Prostate gland (tissue), 2 donors: ENCODE measurements at regions not wholly inside any gene's neighbourhood (a gene's known extent, or its start where the extent isn't known, plus 50 kb on each side); places are given as distances from the start of the nearest gene placed in this dataset.

ENCODE experiments used
- CTCF ChIP-seq, 4 experiments: fragments of 200-600 bp in 2 of 4; fragments of 450-650 bp in 2 of 4; sonication (generic) in 2 of 4; IDR thresholded peaks; 1 replicate in 3 of 4; 2 replicates in 1 of 4; pipeline ENCODE4 v1.5.1; 2016 to 2019; ENCODE audit warnings: antibody characterized with exemption in 4 of 4, mild to moderate bottlenecking in 2 of 4, moderate library complexity in 2 of 4
- POLR2A ChIP-seq: fragments of 450-650 bp; IDR thresholded peaks from one replicate; pipeline ENCODE4 v1.6.1; 2016; ENCODE audit warnings: antibody characterized with exemption, mild to moderate bottlenecking

GRCh38 chr4:123632693-123633030 is 236.1 kb downstream of the SPRY1 start:
- TF ChIP-seq CTCF (IDR thresholded peaks at IDR 0.05), result no peak
- TF ChIP-seq POLR2A, result no peak
